Spinal cord (tissue), 8 donors: ENCODE measurements at regions not wholly inside any gene's neighbourhood (a gene's known extent, or its start where the extent isn't known, plus 50 kb on each side); places are given as distances from the start of the nearest gene placed in this dataset.

ENCODE experiments used
- DNase-seq, 6 donors: peaks; one replicate each; pipeline versions ENCODE4 v3.0.0 to v3.0.0-alpha.2; 2013 to 2015; ENCODE audit warnings: low spot score in 6 of 6, low read depth in 4 of 6
- H3K27ac ChIP-seq: one replicate; pipeline ENCODE4 v1.5.1; 2013; ENCODE audit warnings: low read depth, low read length, control low read depth
- H3K27me3 ChIP-seq: one replicate; pipeline ENCODE4 v1.6.1; 2013; ENCODE audit warnings: low read length; ENCODE audit not compliant: control insufficient read depth, insufficient read depth
- H3K36me3 ChIP-seq: one replicate; pipeline ENCODE4 v1.6.1; 2013; ENCODE audit warnings: low read length; ENCODE audit not compliant: control insufficient read depth, insufficient read depth
- H3K4me1 ChIP-seq: one replicate; pipeline ENCODE4 v1.6.1; 2013; ENCODE audit warnings: low read length; ENCODE audit not compliant: control insufficient read depth, insufficient read depth
- H3K4me3 ChIP-seq: one replicate; pipeline ENCODE4 v1.5.1; 2013; ENCODE audit warnings: low read depth, low read length, control low read depth
- H3K9me3 ChIP-seq: one replicate; pipeline ENCODE4 v1.6.1; 2013; ENCODE audit warnings: low read length; ENCODE audit not compliant: control insufficient read depth, insufficient read depth

- H3K9me3 ChIP-seq, result no peaks in the 10 kb centered on the region
- no peak overlapping the region for H3K4me3 ChIP-seq
- peak in 1 of 6 donors; percentile 68 for DNase-seq
- peak overlapping the region; percentile 19 for H3K27ac ChIP-seq
- no peaks in the 10 kb centered on the region for H3K27me3 ChIP-seq
- peaks cover 4% of the 10 kb centered on the region for H3K4me1 ChIP-seq
- no peaks in the 10 kb centered on the region for H3K36me3 ChIP-seq
These were observed 50.1 kb upstream of the RWDD3 start for GRCh38 chr1:95183952-95184351.
